ENCODE measurements at regions not wholly inside any gene's neighbourhood (a gene's known extent, or its start where the extent isn't known, plus 50 kb on each side); places are given as distances from the start of the nearest gene placed in this dataset.

GRCh38 chr3:159856590-159857104, 132.0 kb upstream of the IL12A start:
- Histone ChIP-seq H3K4me3 (ENCODE audit: low read length) (no peak overlapping the region), H3K4me1 (ENCODE audit: control insufficient read depth, insufficient read depth, low read length) (peaks cover 12% of the 10 kb centered on the region), H3K27me3 (ENCODE audit: control insufficient read depth, insufficient read depth, low read length, poor library complexity, severe bottlenecking) (no peaks in the 10 kb centered on the region), H3K9me3 (ENCODE audit: control insufficient read depth, low read length) (no peaks in the 10 kb centered on the region), H3K27ac (ENCODE audit: low read depth, low read length) (peak overlapping the region; percentile 93), H3K9ac (ENCODE audit: extremely low read depth, low read length, poor library complexity, severe bottlenecking) (no peak overlapping the region), H3K36me3 (ENCODE audit: control insufficient read depth, insufficient read depth, low read length) (no peaks in the 10 kb centered on the region)
- TF ChIP-seq, protein P1, sequence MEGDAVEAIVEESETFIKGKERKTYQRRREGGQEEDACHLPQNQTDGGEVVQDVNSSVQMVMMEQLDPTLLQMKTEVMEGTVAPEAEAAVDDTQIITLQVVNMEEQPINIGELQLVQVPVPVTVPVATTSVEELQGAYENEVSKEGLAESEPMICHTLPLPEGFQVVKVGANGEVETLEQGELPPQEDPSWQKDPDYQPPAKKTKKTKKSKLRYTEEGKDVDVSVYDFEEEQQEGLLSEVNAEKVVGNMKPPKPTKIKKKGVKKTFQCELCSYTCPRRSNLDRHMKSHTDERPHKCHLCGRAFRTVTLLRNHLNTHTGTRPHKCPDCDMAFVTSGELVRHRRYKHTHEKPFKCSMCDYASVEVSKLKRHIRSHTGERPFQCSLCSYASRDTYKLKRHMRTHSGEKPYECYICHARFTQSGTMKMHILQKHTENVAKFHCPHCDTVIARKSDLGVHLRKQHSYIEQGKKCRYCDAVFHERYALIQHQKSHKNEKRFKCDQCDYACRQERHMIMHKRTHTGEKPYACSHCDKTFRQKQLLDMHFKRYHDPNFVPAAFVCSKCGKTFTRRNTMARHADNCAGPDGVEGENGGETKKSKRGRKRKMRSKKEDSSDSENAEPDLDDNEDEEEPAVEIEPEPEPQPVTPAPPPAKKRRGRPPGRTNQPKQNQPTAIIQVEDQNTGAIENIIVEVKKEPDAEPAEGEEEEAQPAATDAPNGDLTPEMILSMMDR (conservative IDR thresholded peaks at IDR 0.05), result no peak
- WGBS, 2 experiments (ENCODE audit: insufficient coverage in 1 of 2, insufficient read length in 1 of 2), result 89 to 100% methylated on average over 3 to 13 of the region's 13 CpGs
- Mint-ChIP-seq H3K36me3 (ENCODE audit: low read depth) (no peaks in the 10 kb centered on the region), H3K27ac (no peak overlapping the region), H3K27me3 (ENCODE audit: insufficient read depth) (no peaks in the 10 kb centered on the region), H3K4me1 (peaks cover 26% of the 10 kb centered on the region), H3K9me3 (no peaks in the 10 kb centered on the region), H3K4me3 (no peak overlapping the region)
- DNase-seq, result no peak

DNA sequence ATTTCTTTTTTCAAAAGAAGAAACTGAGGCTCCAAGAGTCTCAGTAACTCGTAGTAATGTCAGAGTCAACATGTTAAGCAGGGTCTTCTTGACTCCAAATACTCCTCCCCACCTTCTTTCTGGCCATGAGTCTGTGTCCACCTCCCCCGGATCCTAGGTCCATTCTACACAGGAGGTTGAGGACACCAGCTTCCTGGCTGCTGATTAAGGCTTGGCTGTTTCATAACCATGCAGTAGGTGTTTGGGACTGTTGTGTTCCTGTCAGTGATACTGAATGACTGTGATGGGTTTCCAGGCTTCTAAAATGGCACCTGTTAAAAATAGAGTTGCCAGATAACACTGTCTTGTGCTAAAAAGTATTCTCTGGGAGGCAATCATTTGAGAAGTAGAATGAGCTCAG, 130.8 kb upstream of the IL12A start:
- TF ChIP-seq, protein P1 (conservative IDR thresholded peaks at IDR 0.05), result no peak
- H3K27ac ChIP-seq (ENCODE audit: low read depth, low read length), result no peak overlapping the region
- H3K9ac ChIP-seq (ENCODE audit: extremely low read depth, low read length, poor library complexity, severe bottlenecking), result no peak overlapping the region
- no peak overlapping the region for H3K4me3 ChIP-seq (ENCODE audit: low read length)
- H3K27me3 ChIP-seq (ENCODE audit: control insufficient read depth, insufficient read depth, low read length, poor library complexity, severe bottlenecking), result no peaks in the 10 kb centered on the region
- Mint-ChIP-seq H3K36me3 (ENCODE audit: low read depth) (no peaks in the 10 kb centered on the region), H3K27ac (no peak overlapping the region), H3K9me3 (no peaks in the 10 kb centered on the region), H3K4me3 (no peak overlapping the region), H3K4me1 (peaks cover 20% of the 10 kb centered on the region), H3K27me3 (ENCODE audit: insufficient read depth) (no peaks in the 10 kb centered on the region)
- 89 to 97% methylated on average over 1 to 2 of the region's 2 CpGs for WGBS, 2 experiments (ENCODE audit: insufficient coverage in 1 of 2, insufficient read length in 1 of 2)
- DNase-seq, result no peak
- no peaks in the 10 kb centered on the region for H3K36me3 ChIP-seq (ENCODE audit: control insufficient read depth, insufficient read depth, low read length)
- H3K4me1 ChIP-seq (ENCODE audit: control insufficient read depth, insufficient read depth, low read length), result peaks cover 8% of the 10 kb centered on the region
- no peaks in the 10 kb centered on the region for H3K9me3 ChIP-seq (ENCODE audit: control insufficient read depth, low read length)

- WGBS, 2 experiments (ENCODE audit: insufficient coverage in 1 of 2, insufficient read length in 1 of 2), result 93% methylated on average over 3 to 5 of the region's 5 CpGs
- peaks cover 5% of the 10 kb centered on the region for H3K4me1 ChIP-seq (ENCODE audit: control insufficient read depth, insufficient read depth, low read length)
- H3K36me3 Mint-ChIP-seq (ENCODE audit: low read depth), result no peaks in the 10 kb centered on the region
Observed at GRCh38 chr3:159858650-159859049, 130.0 kb upstream of the IL12A start.

More at GRCh38 chr3:159858650-159859049, 130.0 kb upstream of the IL12A start:
- H3K27me3 ChIP-seq (ENCODE audit: control insufficient read depth, insufficient read depth, low read length, poor library complexity, severe bottlenecking), result no peaks in the 10 kb centered on the region
- Mint-ChIP-seq H3K9me3 (no peaks in the 10 kb centered on the region), H3K4me3 (no peak overlapping the region), H3K4me1 (peaks cover 16% of the 10 kb centered on the region), H3K27me3 (ENCODE audit: insufficient read depth) (no peaks in the 10 kb centered on the region), H3K27ac (no peak overlapping the region)
- no peak overlapping the region for H3K4me3 ChIP-seq (ENCODE audit: low read length)
- no peaks in the 10 kb centered on the region for H3K36me3 ChIP-seq (ENCODE audit: control insufficient read depth, insufficient read depth, low read length)
- no peak overlapping the region for H3K9ac ChIP-seq (ENCODE audit: extremely low read depth, low read length, poor library complexity, severe bottlenecking)
- no peak for DNase-seq
- TF ChIP-seq, protein P1 (conservative IDR thresholded peaks at IDR 0.05), result no peak
- no peak overlapping the region for H3K27ac ChIP-seq (ENCODE audit: low read depth, low read length)
- no peaks in the 10 kb centered on the region for H3K9me3 ChIP-seq (ENCODE audit: control insufficient read depth, low read length)

All from endodermal cell (in vitro differentiated cells).